ENCODE measurements at regions not wholly inside any gene's neighbourhood (a gene's known extent, or its start where the extent isn't known, plus 50 kb on each side); places are given as distances from the start of the nearest gene placed in this dataset.
"Not testable (repeated sequence)": the region's sequence is repeated elsewhere in the genome, so short reads cannot be mapped to it uniquely, and the experiment has no call there.

GRCh38 chr3:87478716-87479115 lies 202.3 kb upstream of the POU1F1 start:
- no peak for DNase-seq

- DNase-seq = no peak
These were observed 197.6 kb upstream of the POU1F1 start for GRCh38 chr3:87473944-87474343.

GRCh38 chr3:87468938-87469337 lies 192.6 kb upstream of the POU1F1 start:
- DNase-seq = peak; percentile 12

- DNase-seq = no peak
These were observed 191.9 kb upstream of the POU1F1 start for GRCh38 chr3:87468235-87468634.

GRCh38 chr3:87462228-87462627 lies 185.8 kb upstream of the POU1F1 start:
- DNase-seq = no peak

- no peak for DNase-seq
These were observed 185.1 kb upstream of the POU1F1 start for GRCh38 chr3:87461443-87461842.

- DNase-seq = no peak
These were observed 184.7 kb upstream of the POU1F1 start for GRCh38 chr3:87461036-87461435.

GRCh38 chr3:87448558-87448957 lies 172.2 kb upstream of the POU1F1 start:
- no peak for DNase-seq

- DNase-seq = no peak
These were observed 170.5 kb upstream of the POU1F1 start for GRCh38 chr3:87446849-87447387.

- DNase-seq = no peak
These were observed 166.1 kb upstream of the POU1F1 start for GRCh38 chr3:87442470-87442869.

- DNase-seq = peak; percentile 79
These were observed 161.4 kb upstream of the POU1F1 start for GRCh38 chr3:87437765-87438164.

GRCh38 chr3:87436781-87437543 lies 160.6 kb upstream of the POU1F1 start:
- peak; percentile 82 for DNase-seq

- DNase-seq = peak; percentile 51
These were observed 159.7 kb upstream of the POU1F1 start for GRCh38 chr3:87435926-87436620.

- DNase-seq = not testable (repeated sequence)
These were observed 157.1 kb upstream of the POU1F1 start for GRCh38 chr3:87433445-87433844.

GRCh38 chr3:87426918-87427317 lies 150.5 kb upstream of the POU1F1 start:
- DNase-seq = peak; percentile 30

- no peak for DNase-seq
These were observed 148.7 kb upstream of the POU1F1 start for GRCh38 chr3:87425056-87425455.

- no peak for DNase-seq
These were observed 147.0 kb upstream of the POU1F1 start for GRCh38 chr3:87423336-87423735.

- no peak for DNase-seq
These were observed 145.9 kb upstream of the POU1F1 start for GRCh38 chr3:87422333-87422732.

GRCh38 chr3:87420171-87420570 lies 143.8 kb upstream of the POU1F1 start:
- no peak for DNase-seq

GRCh38 chr3:87414271-87414670 lies 137.9 kb upstream of the POU1F1 start:
- DNase-seq = peak; percentile 51

- peak; percentile 81 for DNase-seq
These were observed 137.4 kb upstream of the POU1F1 start for GRCh38 chr3:87413814-87414213.

- DNase-seq = peak; percentile 94
These were observed 133.7 kb upstream of the POU1F1 start for GRCh38 chr3:87410110-87410509.

- DNase-seq = no peak
These were observed 121.9 kb upstream of the POU1F1 start for GRCh38 chr3:87398168-87398801.

- peak; percentile 46 for DNase-seq
These were observed 120.8 kb upstream of the POU1F1 start for GRCh38 chr3:87397211-87397610.
